Osteoblast (primary cell): ENCODE measurements at regions not wholly inside any gene's neighbourhood (a gene's known extent, or its start where the extent isn't known, plus 50 kb on each side); places are given as distances from the start of the nearest gene placed in this dataset.
"Not testable (repeated sequence)": the region's sequence is repeated elsewhere in the genome, so short reads cannot be mapped to it uniquely, and the experiment has no call there.

Experiments used
- DNase-seq: peaks from one replicate; pipeline ENCODE4 v3.0.0; 2011; ENCODE audit warnings: low spot score, mixed read lengths; ENCODE audit not compliant: insufficient read length; ENCODE audit errors: missing footprints
- H2AFZ ChIP-seq: 2 replicates; pipeline ENCODE4 v1.6.0; 2011; ENCODE audit warnings: mild to moderate bottlenecking, low read length
- H3K27ac ChIP-seq: 2 replicates; pipeline ENCODE4 v1.5.1; 2011; ENCODE audit warnings: mild to moderate bottlenecking, low read depth, low read length, moderate library complexity
- H3K27me3 ChIP-seq: 2 replicates; pipeline ENCODE4 v1.6.0; 2012; ENCODE audit warnings: mild to moderate bottlenecking, control low read depth, inconsistent platforms, low read length, moderate library complexity; ENCODE audit not compliant: insufficient read depth
- H3K36me3 ChIP-seq: 2 replicates; pipeline ENCODE4 v1.5.1; 2011; ENCODE audit warnings: mild to moderate bottlenecking, low read length, control low read depth, moderate library complexity; ENCODE audit not compliant: insufficient read depth
- H3K4me1 ChIP-seq: 2 replicates; pipeline ENCODE4 v1.5.1; 2011; ENCODE audit warnings: mild to moderate bottlenecking, low read length, control low read depth, moderate library complexity; ENCODE audit not compliant: insufficient read depth
- H3K4me2 ChIP-seq: 2 replicates; pipeline ENCODE4 v1.6.0; 2011; ENCODE audit warnings: mild to moderate bottlenecking, low read length; ENCODE audit not compliant: insufficient read depth
- H3K4me3 ChIP-seq: fragments of 200-600 bp; sonication (generic); 3 replicates; pipeline ENCODE4 v1.5.1; 2012; ENCODE audit warnings: mild to moderate bottlenecking, low read length, inconsistent platforms; ENCODE audit not compliant: insufficient read depth
- H3K79me2 ChIP-seq: 2 replicates; pipeline ENCODE4 v1.6.0; 2012; ENCODE audit warnings: mild to moderate bottlenecking, low read length, control low read depth, inconsistent platforms; ENCODE audit not compliant: insufficient read depth
- H3K9me3 ChIP-seq: 2 replicates; pipeline ENCODE4 v1.5.1; 2011; ENCODE audit warnings: low read depth, low read length, control low read depth
- H4K20me1 ChIP-seq: 2 replicates; pipeline ENCODE4 v1.6.0; 2012; ENCODE audit warnings: mild to moderate bottlenecking, low read length, control low read depth; ENCODE audit not compliant: insufficient read depth
- TF ChIP-seq, protein P1 (sequence below): IDR thresholded peaks from 2 replicates; pipeline ENCODE4 v1.5.1; 2011; ENCODE audit warnings: mild to moderate bottlenecking, low read depth, low read length, moderate library complexity; ENCODE audit errors: extremely low read depth

DNA sequence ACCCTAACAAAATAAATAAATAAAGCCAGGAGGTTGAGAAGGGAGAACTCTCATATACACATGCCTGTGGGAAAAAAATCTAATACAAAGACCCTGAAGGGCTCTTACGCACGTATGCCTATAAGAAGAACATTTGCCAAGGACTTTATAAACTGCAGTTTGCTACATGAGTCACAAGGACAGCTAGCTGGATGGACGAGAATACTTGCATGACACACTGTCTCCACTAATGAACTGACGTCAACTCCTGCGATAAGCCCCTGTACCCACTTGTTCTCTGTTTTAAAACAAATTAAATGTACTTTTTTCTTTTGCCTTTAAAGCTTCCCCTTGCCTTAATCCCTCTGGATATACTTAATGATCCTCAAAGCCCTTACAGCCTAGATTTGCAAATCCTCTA lies 374.6 kb upstream of the GHITM start:
- H3K79me2 ChIP-seq = no peaks in the 10 kb centered on the region
- no peak overlapping the region for H3K4me3 ChIP-seq
- no peaks in the 10 kb centered on the region for H3K4me1 ChIP-seq
- no peak overlapping the region for H3K27ac ChIP-seq
- H2AFZ ChIP-seq = no peak overlapping the region
- H3K4me2 ChIP-seq = no peak overlapping the region
- H3K9me3 ChIP-seq = no peaks in the 10 kb centered on the region
- H3K27me3 ChIP-seq = no peaks in the 10 kb centered on the region
- DNase-seq = no peak
- no peaks in the 10 kb centered on the region for H3K36me3 ChIP-seq
- TF ChIP-seq, protein P1, sequence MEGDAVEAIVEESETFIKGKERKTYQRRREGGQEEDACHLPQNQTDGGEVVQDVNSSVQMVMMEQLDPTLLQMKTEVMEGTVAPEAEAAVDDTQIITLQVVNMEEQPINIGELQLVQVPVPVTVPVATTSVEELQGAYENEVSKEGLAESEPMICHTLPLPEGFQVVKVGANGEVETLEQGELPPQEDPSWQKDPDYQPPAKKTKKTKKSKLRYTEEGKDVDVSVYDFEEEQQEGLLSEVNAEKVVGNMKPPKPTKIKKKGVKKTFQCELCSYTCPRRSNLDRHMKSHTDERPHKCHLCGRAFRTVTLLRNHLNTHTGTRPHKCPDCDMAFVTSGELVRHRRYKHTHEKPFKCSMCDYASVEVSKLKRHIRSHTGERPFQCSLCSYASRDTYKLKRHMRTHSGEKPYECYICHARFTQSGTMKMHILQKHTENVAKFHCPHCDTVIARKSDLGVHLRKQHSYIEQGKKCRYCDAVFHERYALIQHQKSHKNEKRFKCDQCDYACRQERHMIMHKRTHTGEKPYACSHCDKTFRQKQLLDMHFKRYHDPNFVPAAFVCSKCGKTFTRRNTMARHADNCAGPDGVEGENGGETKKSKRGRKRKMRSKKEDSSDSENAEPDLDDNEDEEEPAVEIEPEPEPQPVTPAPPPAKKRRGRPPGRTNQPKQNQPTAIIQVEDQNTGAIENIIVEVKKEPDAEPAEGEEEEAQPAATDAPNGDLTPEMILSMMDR = no peak
- no peaks in the 10 kb centered on the region for H4K20me1 ChIP-seq

DNA sequence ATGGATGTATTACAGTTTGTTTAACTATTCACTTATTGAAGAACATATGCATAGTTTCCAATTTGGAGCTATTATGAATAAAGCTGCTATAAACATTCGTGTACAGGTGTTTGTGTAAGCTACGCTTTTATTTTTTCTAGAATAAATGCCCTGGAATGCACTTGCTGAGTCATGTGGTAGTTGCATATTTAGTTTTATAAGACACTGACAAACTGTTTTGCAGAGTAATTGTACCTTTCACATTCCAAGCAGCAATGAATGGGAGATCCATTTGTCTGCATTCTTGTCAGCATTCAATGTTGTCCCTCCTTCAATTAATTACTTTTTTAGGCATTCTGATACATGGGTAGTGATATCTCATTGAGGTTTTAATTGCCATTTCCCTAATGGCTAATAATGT lies 373.6 kb upstream of the GHITM start:
- H3K9me3 ChIP-seq = no peaks in the 10 kb centered on the region
- no peak overlapping the region for H2AFZ ChIP-seq
- no peak overlapping the region for H3K27ac ChIP-seq
- H3K79me2 ChIP-seq = no peaks in the 10 kb centered on the region
- DNase-seq = no peak
- H3K36me3 ChIP-seq = no peaks in the 10 kb centered on the region
- H3K4me1 ChIP-seq = no peaks in the 10 kb centered on the region
- H4K20me1 ChIP-seq = no peaks in the 10 kb centered on the region
- no peaks in the 10 kb centered on the region for H3K27me3 ChIP-seq
- TF ChIP-seq, protein P1 = no peak
- H3K4me2 ChIP-seq = no peak overlapping the region
- H3K4me3 ChIP-seq = no peak overlapping the region

DNA sequence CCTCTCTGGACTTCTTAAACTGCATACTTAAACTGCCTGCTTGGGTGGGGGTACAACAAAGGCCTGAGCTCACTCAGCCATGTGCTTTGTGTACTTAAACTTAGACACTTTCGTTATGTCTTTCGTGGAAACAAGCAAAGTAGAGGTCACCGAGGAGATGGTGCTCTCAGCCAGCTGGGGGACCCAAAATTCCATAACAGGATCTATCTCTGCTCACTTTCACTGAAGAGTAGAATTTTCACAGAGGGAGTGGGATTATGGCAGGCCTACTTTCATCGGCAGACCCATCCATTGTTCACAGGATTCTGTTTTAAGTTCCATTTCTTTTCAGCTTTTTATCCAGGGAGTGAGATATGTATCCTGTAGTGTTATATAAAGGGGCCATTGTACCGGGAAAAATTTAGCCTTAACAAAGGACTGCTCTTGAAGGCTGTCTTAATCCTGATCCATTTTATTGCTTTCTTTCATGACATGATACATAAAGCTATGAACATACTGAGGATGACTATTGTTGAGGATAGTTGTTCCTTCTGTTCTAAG lies 370.0 kb upstream of the GHITM start:
- TF ChIP-seq, protein P1 = no peak
- no peaks in the 10 kb centered on the region for H3K27me3 ChIP-seq
- H3K4me1 ChIP-seq = no peaks in the 10 kb centered on the region
- no peaks in the 10 kb centered on the region for H3K9me3 ChIP-seq
- no peak overlapping the region for H2AFZ ChIP-seq
- no peaks in the 10 kb centered on the region for H3K79me2 ChIP-seq
- H3K4me3 ChIP-seq = no peak overlapping the region
- H3K4me2 ChIP-seq = no peak overlapping the region
- H3K36me3 ChIP-seq = no peaks in the 10 kb centered on the region
- DNase-seq = no peak
- H3K27ac ChIP-seq = no peak overlapping the region
- no peaks in the 10 kb centered on the region for H4K20me1 ChIP-seq

DNA sequence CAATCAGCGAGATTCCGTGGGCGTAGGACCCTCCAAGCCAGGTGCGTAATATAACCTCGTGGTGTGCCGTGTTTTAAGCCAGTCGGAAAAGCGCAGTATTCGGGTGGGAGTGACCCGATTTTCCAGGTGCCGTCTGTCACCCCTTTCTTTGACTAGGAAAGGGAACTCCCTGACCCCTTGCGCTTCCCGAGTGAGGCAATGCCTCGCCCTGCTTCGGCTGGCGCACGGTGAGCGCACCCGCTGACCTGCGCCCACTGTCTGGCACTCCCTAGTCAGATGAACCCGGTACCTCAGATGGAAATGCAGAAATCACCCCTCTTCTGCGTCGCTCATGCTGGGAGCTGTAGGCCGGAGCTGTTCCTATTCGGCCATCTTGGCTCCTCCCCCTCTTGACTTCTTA lies 352.6 kb upstream of the GHITM start:
- H3K4me1 ChIP-seq, H3K4me3 ChIP-seq, H2AFZ ChIP-seq, H3K36me3 ChIP-seq, H4K20me1 ChIP-seq, H3K79me2 ChIP-seq, H3K27ac ChIP-seq, H3K4me2 ChIP-seq, H3K27me3 ChIP-seq, H3K9me3 ChIP-seq, DNase-seq: not testable (repeated sequence)
